ENCODE measurements at regions not wholly inside any gene's neighbourhood (a gene's known extent, or its start where the extent isn't known, plus 50 kb on each side); places are given as distances from the start of the nearest gene placed in this dataset.

DNA sequence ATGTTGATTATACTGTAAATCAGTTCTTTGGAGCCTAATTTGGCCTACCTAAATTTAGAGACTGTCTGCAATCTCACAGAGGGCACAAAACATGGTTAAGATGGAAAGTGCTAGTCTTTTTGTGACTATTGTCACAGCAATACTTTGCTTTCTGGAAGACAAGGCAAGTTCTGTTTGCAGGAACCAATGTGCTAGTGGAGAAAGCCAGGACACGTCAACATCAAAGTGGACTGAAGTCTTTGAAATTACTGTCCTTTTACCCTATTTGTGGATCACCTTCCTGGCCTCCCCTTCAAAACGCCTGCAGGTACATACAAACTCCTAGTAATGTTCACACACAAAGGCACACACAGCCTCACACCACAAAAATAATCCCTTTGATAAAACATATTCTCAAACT lies 248.7 kb downstream of the MAN2A1 start:
- 48% methylated on average over 2 of the region's 2 CpGs for WGBS (ENCODE audit: insufficient coverage, insufficient replicate concordance, low lambda C conversion rate, missing lambda C conversion rate)
- Histone ChIP-seq H3K79me2 (ENCODE audit: control insufficient read depth, insufficient read depth, low read length) (no peaks in the 10 kb centered on the region), H3K27me3 (replicated peaks in 1 of 2; ENCODE audit: control insufficient read depth in 2 of 2, insufficient read depth in 2 of 2, low read length in 1 of 2) (0 out of 4 replicates have a peak, but pooled peaks cover 0 to 1% of the 10 kb centered on the region in 2 experiments), H3K4me3 (no peak overlapping the region), H2AFZ (ENCODE audit: control insufficient read depth, low read depth, low read length) (no peak overlapping the region), H3K9ac (ENCODE audit: control insufficient read depth, insufficient read depth, low read length) (no peak overlapping the region), H3K36me3 (ENCODE audit: control insufficient read depth in 2 of 2, insufficient read depth in 2 of 2, low read length in 1 of 2) (no peaks in the 10 kb centered on the region), H3K27ac (ENCODE audit: control insufficient read depth, insufficient read depth) (no peak overlapping the region), H3K4me1 (ENCODE audit: control insufficient read depth, insufficient read depth, low read length) (no peaks in the 10 kb centered on the region), H3K4me2 (ENCODE audit: control insufficient read depth, insufficient read depth) (no peak overlapping the region), H3K9me3 (replicated peaks; ENCODE audit: control insufficient read depth, insufficient read depth, low read length) (no peaks in the 10 kb centered on the region), H4K20me1 (ENCODE audit: control insufficient read depth, insufficient read depth) (no peaks in the 10 kb centered on the region)
- SMC1A ChIA-PET (ENCODE audit: uncharacterized antibody, unreplicated experiment) = no interaction called here
- FAIRE-seq (no peak), DNase-seq (ENCODE audit: low read depth, low spot score) (no peak), ATAC-seq (no peak)
- intact Hi-C loops (cut with micrococcal nuclease; ENCODE audit: unreplicated experiment) (no loop called here), in situ Hi-C loops (cut with MboI) (no loop called here)
- CTCF ChIA-PET = interaction anchor here (1.2 kb wide), 1 partner anchor 14 kb away, joined by 3 read pairs; no protein-coding TSS in a partner anchor
- RAD21 ChIA-PET (ENCODE audit: unreplicated experiment) = no interaction called here
- TF ChIP-seq IKZF2 (IDR thresholded peaks at IDR 0.05) = no peak
- no peak for TF ChIP-seq KDM1A (IDR thresholded peaks at IDR 0.05; ENCODE audit: borderline replicate concordance)
- no peak for TF ChIP-seq GABPA (IDR thresholded peaks at IDR 0.05; ENCODE audit: low read depth)
- TF ChIP-seq, protein P1, sequence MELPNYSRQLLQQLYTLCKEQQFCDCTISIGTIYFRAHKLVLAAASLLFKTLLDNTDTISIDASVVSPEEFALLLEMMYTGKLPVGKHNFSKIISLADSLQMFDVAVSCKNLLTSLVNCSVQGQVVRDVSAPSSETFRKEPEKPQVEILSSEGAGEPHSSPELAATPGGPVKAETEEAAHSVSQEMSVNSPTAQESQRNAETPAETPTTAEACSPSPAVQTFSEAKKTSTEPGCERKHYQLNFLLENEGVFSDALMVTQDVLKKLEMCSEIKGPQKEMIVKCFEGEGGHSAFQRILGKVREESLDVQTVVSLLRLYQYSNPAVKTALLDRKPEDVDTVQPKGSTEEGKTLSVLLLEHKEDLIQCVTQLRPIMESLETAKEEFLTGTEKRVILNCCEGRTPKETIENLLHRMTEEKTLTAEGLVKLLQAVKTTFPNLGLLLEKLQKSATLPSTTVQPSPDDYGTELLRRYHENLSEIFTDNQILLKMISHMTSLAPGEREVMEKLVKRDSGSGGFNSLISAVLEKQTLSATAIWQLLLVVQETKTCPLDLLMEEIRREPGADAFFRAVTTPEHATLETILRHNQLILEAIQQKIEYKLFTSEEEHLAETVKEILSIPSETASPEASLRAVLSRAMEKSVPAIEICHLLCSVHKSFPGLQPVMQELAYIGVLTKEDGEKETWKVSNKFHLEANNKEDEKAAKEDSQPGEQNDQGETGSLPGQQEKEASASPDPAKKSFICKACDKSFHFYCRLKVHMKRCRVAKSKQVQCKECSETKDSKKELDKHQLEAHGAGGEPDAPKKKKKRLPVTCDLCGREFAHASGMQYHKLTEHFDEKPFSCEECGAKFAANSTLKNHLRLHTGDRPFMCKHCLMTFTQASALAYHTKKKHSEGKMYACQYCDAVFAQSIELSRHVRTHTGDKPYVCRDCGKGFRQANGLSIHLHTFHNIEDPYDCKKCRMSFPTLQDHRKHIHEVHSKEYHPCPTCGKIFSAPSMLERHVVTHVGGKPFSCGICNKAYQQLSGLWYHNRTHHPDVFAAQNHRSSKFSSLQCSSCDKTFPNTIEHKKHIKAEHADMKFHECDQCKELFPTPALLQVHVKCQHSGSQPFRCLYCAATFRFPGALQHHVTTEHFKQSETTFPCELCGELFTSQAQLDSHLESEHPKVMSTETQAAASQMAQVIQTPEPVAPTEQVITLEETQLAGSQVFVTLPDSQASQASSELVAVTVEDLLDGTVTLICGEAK (IDR thresholded peaks at IDR 0.05; ENCODE audit: borderline replicate concordance) = no peak
- TF ChIP-seq, protein P2, sequence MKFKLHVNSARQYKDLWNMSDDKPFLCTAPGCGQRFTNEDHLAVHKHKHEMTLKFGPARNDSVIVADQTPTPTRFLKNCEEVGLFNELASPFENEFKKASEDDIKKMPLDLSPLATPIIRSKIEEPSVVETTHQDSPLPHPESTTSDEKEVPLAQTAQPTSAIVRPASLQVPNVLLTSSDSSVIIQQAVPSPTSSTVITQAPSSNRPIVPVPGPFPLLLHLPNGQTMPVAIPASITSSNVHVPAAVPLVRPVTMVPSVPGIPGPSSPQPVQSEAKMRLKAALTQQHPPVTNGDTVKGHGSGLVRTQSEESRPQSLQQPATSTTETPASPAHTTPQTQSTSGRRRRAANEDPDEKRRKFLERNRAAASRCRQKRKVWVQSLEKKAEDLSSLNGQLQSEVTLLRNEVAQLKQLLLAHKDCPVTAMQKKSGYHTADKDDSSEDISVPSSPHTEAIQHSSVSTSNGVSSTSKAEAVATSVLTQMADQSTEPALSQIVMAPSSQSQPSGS (IDR thresholded peaks at IDR 0.05; ENCODE audit: low read length) = no peak
- TF ChIP-seq TCF7 (IDR thresholded peaks at IDR 0.05; ENCODE audit: borderline replicate concordance) = no peak
- no peak for TF ChIP-seq MXI1 (IDR thresholded peaks at IDR 0.05; ENCODE audit: low read depth, low read length)
- TF ChIP-seq YBX1 (IDR thresholded peaks at IDR 0.05) = no peak
- no peak for TF ChIP-seq CBFB (IDR thresholded peaks at IDR 0.05; ENCODE audit: low read depth)
- TF ChIP-seq NR2F1 (conservative IDR thresholded peaks at IDR 0.05) = no peak
- TF ChIP-seq NBN (IDR thresholded peaks at IDR 0.05) = no peak
- TF ChIP-seq SUZ12 (IDR thresholded peaks at IDR 0.05; ENCODE audit: unreplicated experiment) = no peak
- no peak for TF ChIP-seq STAT1 (conservative IDR thresholded peaks at IDR 0.05)
- no TSS peak for BruUV-seq (replicated peaks)
- POLR2A ChIA-PET = no interaction called here

Data from GM12878 (cell line).